ENCODE measurements at regions not wholly inside any gene's neighbourhood (a gene's known extent, or its start where the extent isn't known, plus 50 kb on each side); places are given as distances from the start of the nearest gene placed in this dataset.
"Not testable (repeated sequence)": the region's sequence is repeated elsewhere in the genome, so short reads cannot be mapped to it uniquely, and the experiment has no call there.

GRCh38 chr6:170040906-170041305 is 250.0 kb downstream of the DLL1 start:
- DNase-seq, result no peak

GRCh38 chr6:170040115-170040500 is 250.8 kb downstream of the DLL1 start:
- no peak for DNase-seq

- DNase-seq, result no peak
Observed at GRCh38 chr6:170039156-170040114, 251.4 kb downstream of the DLL1 start.

- DNase-seq, result no peak
Observed at GRCh38 chr6:170038708-170039107, 252.2 kb downstream of the DLL1 start.

- no peak for DNase-seq
Observed at GRCh38 chr6:170038251-170038650, 252.6 kb downstream of the DLL1 start.

- no peak for DNase-seq
Observed at GRCh38 chr6:170037541-170038250, 253.2 kb downstream of the DLL1 start.

GRCh38 chr6:170036916-170037315 is 254.0 kb downstream of the DLL1 start:
- no peak for DNase-seq

GRCh38 chr6:170036367-170036766 is 254.5 kb downstream of the DLL1 start:
- DNase-seq, result not testable (repeated sequence)

GRCh38 chr6:170035901-170036304 is 255.0 kb downstream of the DLL1 start:
- no peak for DNase-seq

GRCh38 chr6:170035044-170035443 is 255.8 kb downstream of the DLL1 start:
- no peak for DNase-seq

GRCh38 chr6:170034294-170034693 is 256.6 kb downstream of the DLL1 start:
- DNase-seq, result no peak

- DNase-seq, result no peak
Observed at GRCh38 chr6:170033666-170034065, 257.2 kb downstream of the DLL1 start.

- no peak for DNase-seq
Observed at GRCh38 chr6:170032706-170033309, 258.1 kb downstream of the DLL1 start.

GRCh38 chr6:170032197-170032596 is 258.7 kb downstream of the DLL1 start:
- no peak for DNase-seq

- DNase-seq, result no peak
Observed at GRCh38 chr6:170031684-170032121, 259.2 kb downstream of the DLL1 start.

- DNase-seq, result no peak
Observed at GRCh38 chr6:170030821-170031471, 259.9 kb downstream of the DLL1 start.

GRCh38 chr6:170030284-170030815 is 260.5 kb downstream of the DLL1 start:
- no peak for DNase-seq

GRCh38 chr6:170029416-170030283 is 261.2 kb downstream of the DLL1 start:
- no peak for DNase-seq

GRCh38 chr6:170028629-170029345 is 262.1 kb downstream of the DLL1 start:
- no peak for DNase-seq

GRCh38 chr6:170027647-170028043 is 263.2 kb downstream of the DLL1 start:
- DNase-seq, result no peak

Measured in eye (tissue), 1 donor.